HUES6 (cell line): ENCODE measurements at regions not wholly inside any gene's neighbourhood (a gene's known extent, or its start where the extent isn't known, plus 50 kb on each side); places are given as distances from the start of the nearest gene placed in this dataset.
A peak's percentile ranks its signal among the peaks of the same experiment; 100 is the strongest.

ENCODE experiments used
- H3K27ac ChIP-seq: 2 replicates; pipeline ENCODE4 v1.7.0; 2013; ENCODE audit warnings: low read depth, mild to moderate bottlenecking, low read length, inconsistent platforms
- H3K27me3 ChIP-seq: 2 replicates; pipeline ENCODE4 v1.6.1; 2013; ENCODE audit warnings: low read length; ENCODE audit not compliant: control insufficient read depth, insufficient read depth
- H3K36me3 ChIP-seq: 2 replicates; pipeline ENCODE4 v1.6.1; 2013; ENCODE audit warnings: low read length; ENCODE audit not compliant: control insufficient read depth, insufficient read depth
- H3K4me1 ChIP-seq: 2 replicates; pipeline ENCODE4 v1.6.1; 2013; ENCODE audit warnings: low read length; ENCODE audit not compliant: control insufficient read depth, insufficient read depth
- H3K4me3 ChIP-seq: 2 replicates; pipeline ENCODE4 v1.5.1; 2013; ENCODE audit warnings: low read depth, low read length
- H3K9ac ChIP-seq: one replicate; pipeline ENCODE4 v1.6.1; 2013; ENCODE audit warnings: mild to moderate bottlenecking, low read length
- H3K9me3 ChIP-seq: 2 replicates; pipeline ENCODE4 v1.6.1; 2013; ENCODE audit warnings: low read depth, low read length; ENCODE audit not compliant: control insufficient read depth, insufficient read depth

DNA sequence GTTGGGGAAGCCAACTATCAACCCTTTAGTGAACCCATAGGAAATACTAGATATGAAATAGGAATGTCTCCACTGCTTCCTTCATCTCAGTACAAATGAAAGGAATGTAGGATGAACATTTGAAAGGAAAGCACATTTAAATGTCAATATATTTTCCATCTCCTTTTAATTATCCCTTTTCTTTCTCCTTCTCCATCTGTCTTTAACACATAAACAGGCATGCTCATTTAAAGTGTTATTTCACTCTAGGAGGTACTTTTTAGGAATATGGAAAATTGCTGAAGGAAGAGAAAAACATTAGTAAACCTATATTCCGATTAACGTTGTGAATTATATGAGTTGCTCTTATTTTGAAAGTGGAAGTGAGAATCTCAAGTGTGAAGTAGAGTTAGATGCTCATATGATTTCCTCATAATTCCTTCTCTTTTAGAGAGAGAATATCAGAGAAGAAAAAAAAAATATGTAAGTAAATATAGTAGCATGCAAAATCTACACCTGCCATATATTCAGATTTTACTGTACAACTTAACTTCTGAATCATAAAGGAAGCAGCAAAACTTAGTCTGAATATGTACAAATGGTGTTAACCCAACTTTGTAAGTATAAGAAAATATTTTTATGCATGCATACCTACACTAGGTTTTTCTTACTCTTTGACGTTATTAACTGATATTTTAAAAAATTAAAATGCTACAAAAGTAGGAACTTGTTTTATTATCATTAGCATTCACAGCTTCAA is 406.9 kb upstream of the B3GALT2 start:
- Histone ChIP-seq H3K4me1 (peaks cover 37% of the 10 kb centered on the region), H3K9ac (no peak overlapping the region)

DNA sequence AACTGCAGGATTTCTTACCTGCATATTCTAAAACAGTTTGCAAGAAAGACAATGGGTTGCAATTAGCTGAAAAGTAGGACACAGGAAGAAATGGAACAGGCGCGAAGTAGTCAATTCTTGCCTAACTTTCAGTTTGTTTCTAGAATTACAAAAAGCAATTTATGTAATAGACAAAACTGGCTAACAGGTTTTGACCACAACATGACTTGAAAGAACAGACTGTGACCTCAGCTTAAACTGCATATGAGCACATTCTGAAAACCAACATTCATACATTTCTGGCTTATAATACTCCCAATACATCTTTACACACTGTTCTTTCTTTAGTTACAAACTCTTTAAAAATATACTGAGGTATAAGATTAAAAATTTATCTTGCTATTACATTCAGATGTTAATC is 405.9 kb upstream of the B3GALT2 start:
- Histone ChIP-seq H3K4me1 (peaks cover 40% of the 10 kb centered on the region), H3K4me3 (no peak overlapping the region), H3K27ac (no peak overlapping the region), H3K36me3 (no peaks in the 10 kb centered on the region), H3K9ac (no peak overlapping the region), H3K27me3 (no peaks in the 10 kb centered on the region; the same call in 1 of the 2 replicates), H3K9me3 (no peaks in the 10 kb centered on the region)

More for the DNA sequence above, 406.9 kb upstream of the B3GALT2 start:
- peak overlapping the region; percentile 32; the same call in 1 of the 2 replicates for H3K27ac ChIP-seq
- no peaks in the 10 kb centered on the region; the same call in 1 of the 2 replicates for H3K27me3 ChIP-seq
- no peaks in the 10 kb centered on the region for H3K9me3 ChIP-seq
- H3K36me3 ChIP-seq: no peaks in the 10 kb centered on the region
- no peak overlapping the region for H3K4me3 ChIP-seq

DNA sequence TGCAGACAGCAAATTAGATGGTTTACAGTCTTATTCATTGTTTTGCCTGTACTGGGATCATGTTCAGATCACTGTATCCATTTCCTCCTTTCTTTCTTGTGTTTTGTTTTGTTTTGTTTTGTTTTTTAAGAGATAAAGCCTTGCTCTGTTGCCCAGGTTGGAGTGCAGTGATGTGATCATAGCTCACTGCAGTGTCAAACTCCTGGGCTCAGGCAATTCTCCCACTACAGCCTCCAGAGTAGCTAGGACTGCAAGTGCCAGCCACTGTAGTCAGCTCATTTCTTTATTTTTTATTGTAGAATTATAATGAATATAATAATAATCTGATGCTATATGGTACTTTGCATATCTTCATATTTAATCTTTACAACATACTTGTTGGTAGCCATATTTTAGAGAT is 403.7 kb upstream of the B3GALT2 start:
- Histone ChIP-seq H3K27ac (no peak overlapping the region), H3K27me3 (no peaks in the 10 kb centered on the region; the same call in 1 of the 2 replicates), H3K9me3 (no peaks in the 10 kb centered on the region), H3K9ac (no peak overlapping the region), H3K4me1 (peaks cover 43% of the 10 kb centered on the region), H3K4me3 (no peak overlapping the region), H3K36me3 (no peaks in the 10 kb centered on the region)

DNA sequence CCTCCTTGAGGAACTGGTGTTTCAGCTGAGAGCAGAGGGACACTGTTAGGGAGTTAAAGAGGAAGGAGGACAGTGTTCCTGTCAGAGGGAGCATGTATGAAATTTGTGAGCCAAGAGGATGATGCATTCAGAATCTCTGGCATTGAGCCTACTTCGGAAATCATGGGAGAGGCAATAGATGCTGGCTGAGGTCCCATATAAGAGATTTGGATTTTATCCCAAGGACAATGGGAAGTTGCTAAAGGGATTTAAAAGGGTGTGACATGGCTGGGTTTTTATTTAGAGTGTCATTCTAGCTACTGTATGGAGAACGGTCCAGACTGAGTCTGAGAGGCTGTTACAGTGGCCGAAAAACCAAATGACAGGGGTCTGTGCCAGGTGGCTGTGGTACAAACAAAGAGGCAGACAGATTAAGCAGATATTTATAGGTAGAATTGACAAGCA is 403.2 kb upstream of the B3GALT2 start:
- Histone ChIP-seq H3K36me3 (no peaks in the 10 kb centered on the region), H3K9ac (no peak overlapping the region), H3K9me3 (no peaks in the 10 kb centered on the region), H3K4me3 (no peak overlapping the region), H3K4me1 (peaks cover 43% of the 10 kb centered on the region), H3K27ac (no peak overlapping the region), H3K27me3 (no peaks in the 10 kb centered on the region; the same call in 1 of the 2 replicates)

DNA sequence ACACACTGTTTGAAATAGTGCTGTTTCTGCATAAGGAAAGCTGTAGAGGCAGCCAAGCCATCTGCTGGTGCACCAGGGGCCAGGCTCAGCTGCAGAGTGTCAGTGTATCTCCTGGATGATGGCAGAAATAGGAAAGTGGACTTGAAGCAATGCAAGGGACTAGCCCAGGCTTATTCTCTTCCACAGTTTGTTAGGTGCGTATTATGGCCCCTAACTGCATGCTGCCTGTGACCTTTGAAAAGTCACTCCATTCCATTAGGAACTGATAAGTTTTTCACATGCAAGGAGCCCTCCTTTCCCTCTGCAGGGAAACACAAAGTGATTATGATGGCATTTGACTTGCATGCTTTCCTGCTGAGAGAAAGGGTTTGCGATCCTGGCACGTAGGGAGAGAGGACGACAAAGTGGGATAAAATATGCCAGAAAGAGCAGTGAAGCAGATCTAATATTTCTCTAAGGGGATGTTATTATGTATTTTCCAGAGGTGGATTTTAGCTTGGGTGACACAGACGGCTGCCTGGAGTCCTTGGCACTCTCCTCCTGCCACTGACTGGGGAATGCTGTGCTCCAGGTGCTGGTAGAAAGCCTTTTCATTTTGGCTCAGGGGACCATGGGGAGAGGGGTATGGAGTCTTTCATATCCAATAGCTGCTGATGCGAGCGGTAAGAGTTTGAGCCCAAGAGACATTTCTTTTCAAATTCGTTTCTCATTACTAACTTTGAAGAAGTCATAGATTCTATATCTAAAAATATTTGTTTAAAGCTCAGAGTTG is 402.1 kb upstream of the B3GALT2 start:
- H3K4me1 ChIP-seq: peaks cover 39% of the 10 kb centered on the region
- no peak overlapping the region for H3K9ac ChIP-seq
- H3K27me3 ChIP-seq: no peaks in the 10 kb centered on the region; the same call in 1 of the 2 replicates
- peak overlapping the region; percentile 42 for H3K4me3 ChIP-seq
- H3K9me3 ChIP-seq: no peaks in the 10 kb centered on the region
- no peak overlapping the region for H3K27ac ChIP-seq
- H3K36me3 ChIP-seq: no peaks in the 10 kb centered on the region

DNA sequence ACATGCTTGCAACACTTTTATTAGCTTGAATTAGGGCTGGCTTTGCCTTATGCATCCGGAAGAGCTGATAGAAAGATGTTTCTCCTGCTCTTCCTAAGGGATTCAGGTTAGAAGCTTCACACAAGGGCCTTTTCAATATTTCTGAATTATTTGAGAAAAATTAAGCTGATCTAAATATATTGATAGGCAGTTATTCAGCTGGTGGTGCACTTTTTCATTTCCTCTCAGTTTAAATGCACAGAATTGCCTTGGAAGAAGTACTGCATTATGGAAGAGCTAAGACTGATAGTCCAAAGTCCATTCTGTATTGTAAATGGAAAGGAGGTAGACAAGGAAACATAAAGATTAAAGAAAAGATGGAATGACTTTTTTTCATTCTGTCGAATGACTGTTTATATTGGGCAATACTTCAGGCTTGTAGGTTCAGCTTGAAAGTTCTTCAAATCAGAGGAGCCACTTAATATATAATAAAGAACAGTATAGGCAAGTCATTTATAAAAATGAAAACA is 398.4 kb upstream of the B3GALT2 start:
- H3K36me3 ChIP-seq: no peaks in the 10 kb centered on the region
- peaks cover 20% of the 10 kb centered on the region for H3K4me1 ChIP-seq
- no peak overlapping the region for H3K27ac ChIP-seq
- no peaks in the 10 kb centered on the region; the same call in 1 of the 2 replicates for H3K27me3 ChIP-seq
- H3K9ac ChIP-seq: no peak overlapping the region
- 0 out of 2 replicates have a peak, but pooled peaks cover 4% of the 10 kb centered on the region for H3K9me3 ChIP-seq
- no peak overlapping the region for H3K4me3 ChIP-seq

DNA sequence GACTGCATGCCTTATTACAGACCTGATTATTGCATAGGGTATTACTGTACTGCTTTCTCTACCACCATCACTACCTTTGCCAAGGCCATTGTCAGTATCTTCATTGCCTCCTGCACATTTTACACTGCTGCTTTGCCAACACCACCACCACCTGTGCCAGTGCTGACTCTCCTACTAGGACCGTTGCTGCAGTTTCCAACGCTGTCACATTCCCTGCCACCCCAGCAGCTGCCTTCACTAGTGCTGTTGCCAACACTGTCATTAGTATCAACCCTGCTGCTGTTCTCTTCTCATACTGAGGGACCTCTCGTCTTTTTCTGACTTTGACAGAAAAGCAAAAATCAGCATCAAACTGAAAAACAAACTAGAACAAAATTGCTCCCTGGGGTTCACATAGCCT is 394.9 kb upstream of the B3GALT2 start:
- no peaks in the 10 kb centered on the region for H3K27me3 ChIP-seq
- H3K4me1 ChIP-seq: no peaks in the 10 kb centered on the region
- H3K27ac ChIP-seq: no peak overlapping the region
- 0 out of 2 replicates have a peak, but pooled peaks cover 4% of the 10 kb centered on the region for H3K9me3 ChIP-seq
- H3K9ac ChIP-seq: no peak overlapping the region
- no peaks in the 10 kb centered on the region for H3K36me3 ChIP-seq
- no peak overlapping the region for H3K4me3 ChIP-seq

DNA sequence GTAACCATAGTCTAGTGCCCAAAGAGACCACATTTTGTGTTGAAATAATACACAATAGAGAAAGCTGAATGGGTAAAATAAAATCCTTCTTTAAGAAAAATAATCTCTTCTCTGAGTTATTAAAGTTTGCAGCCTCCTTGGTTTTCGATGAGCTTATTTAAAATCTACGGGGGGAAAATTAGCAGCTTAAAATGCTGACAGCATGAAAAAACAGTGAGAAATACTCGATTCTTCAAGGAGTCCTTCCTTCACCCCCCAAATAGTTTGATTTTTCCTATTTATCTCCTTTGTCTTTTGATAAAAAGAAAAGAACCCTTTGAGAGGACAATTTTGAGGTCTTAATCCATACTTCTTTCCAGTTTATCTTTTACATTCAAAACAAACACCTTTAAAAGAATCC is 394.0 kb upstream of the B3GALT2 start:
- H3K9me3 ChIP-seq: 0 out of 2 replicates have a peak, but pooled peaks cover 4% of the 10 kb centered on the region

DNA sequence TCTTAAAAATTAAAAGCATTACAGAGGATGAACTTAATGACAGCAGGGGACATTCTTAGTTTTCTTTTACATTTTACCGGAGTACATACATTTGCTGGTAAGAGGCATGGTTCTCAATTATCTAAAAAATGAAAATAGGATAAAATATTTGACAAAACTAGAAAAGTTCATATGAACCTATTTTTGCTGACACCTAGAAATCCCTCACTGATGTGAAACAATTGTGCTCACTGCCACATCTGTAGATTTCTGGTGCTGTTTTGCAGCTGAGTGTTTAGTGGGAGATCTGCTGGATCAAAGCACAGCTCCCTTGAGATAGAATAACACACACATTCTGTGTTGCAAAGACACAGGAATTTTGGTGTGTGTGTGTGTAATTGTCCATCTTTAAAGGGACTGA is 392.9 kb upstream of the B3GALT2 start:
- Histone ChIP-seq H3K4me3 (no peak overlapping the region), H3K9me3 (0 out of 2 replicates have a peak, but pooled peaks cover 4% of the 10 kb centered on the region), H3K4me1 (no peaks in the 10 kb centered on the region), H3K36me3 (no peaks in the 10 kb centered on the region), H3K9ac (no peak overlapping the region), H3K27me3 (no peaks in the 10 kb centered on the region), H3K27ac (no peak overlapping the region)

More for the DNA sequence above, 394.0 kb upstream of the B3GALT2 start:
- Histone ChIP-seq H3K4me3 (no peak overlapping the region), H3K36me3 (no peaks in the 10 kb centered on the region), H3K27me3 (no peaks in the 10 kb centered on the region), H3K9ac (no peak overlapping the region), H3K4me1 (no peaks in the 10 kb centered on the region), H3K27ac (no peak overlapping the region)

DNA sequence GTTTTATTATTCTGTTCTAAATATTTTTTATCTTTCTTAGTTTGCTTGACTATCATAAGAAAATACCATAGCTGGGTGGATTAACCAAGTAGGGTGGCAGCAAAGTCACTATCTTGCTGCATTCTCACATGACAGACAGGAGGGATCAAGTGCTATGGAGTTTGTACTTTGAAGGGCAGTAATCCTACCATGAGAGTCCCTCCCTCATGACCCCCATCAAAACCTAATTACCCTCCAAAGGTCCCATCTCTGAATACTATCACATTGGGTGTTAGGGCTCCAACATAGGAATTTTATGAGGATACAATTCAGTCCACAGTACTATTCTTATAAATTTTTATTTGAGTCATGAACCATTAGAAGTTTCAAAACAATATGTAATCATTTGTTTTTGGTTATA is 388.5 kb upstream of the B3GALT2 start:
- no peak overlapping the region for H3K27ac ChIP-seq
- H3K9ac ChIP-seq: no peak overlapping the region

DNA sequence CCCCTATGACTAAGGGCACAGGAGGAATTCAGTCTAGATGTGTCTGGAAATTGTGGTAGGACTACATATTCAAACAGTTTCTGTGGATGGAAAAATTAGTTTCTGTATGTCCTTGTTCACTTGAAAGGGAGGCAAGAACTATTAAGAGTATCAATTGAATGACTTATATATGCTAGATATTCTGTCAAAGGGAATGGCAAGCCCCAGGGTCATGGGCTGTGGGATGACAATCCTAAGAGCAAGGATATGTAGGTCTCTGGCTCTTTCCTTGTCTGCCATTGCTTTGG is 383.5 kb upstream of the B3GALT2 start:
- Histone ChIP-seq H3K27ac (no peak overlapping the region), H3K9me3 (no peaks in the 10 kb centered on the region), H3K4me1 (no peaks in the 10 kb centered on the region), H3K36me3 (no peaks in the 10 kb centered on the region), H3K9ac (no peak overlapping the region), H3K27me3 (no peaks in the 10 kb centered on the region), H3K4me3 (no peak overlapping the region)

More for the DNA sequence above, 388.5 kb upstream of the B3GALT2 start:
- no peak overlapping the region for H3K4me3 ChIP-seq
- no peaks in the 10 kb centered on the region for H3K9me3 ChIP-seq
- H3K27me3 ChIP-seq: no peaks in the 10 kb centered on the region
- H3K36me3 ChIP-seq: no peaks in the 10 kb centered on the region
- no peaks in the 10 kb centered on the region for H3K4me1 ChIP-seq
